Smooth muscle cell (in vitro differentiated cells): ENCODE measurements at regions not wholly inside any gene's neighbourhood (a gene's known extent, or its start where the extent isn't known, plus 50 kb on each side); places are given as distances from the start of the nearest gene placed in this dataset.
"Not testable (repeated sequence)": the region's sequence is repeated elsewhere in the genome, so short reads cannot be mapped to it uniquely, and the experiment has no call there.

Experiments used
- DNase-seq: peaks from one replicate; lab custom pipeline; 2025; ENCODE audit not compliant: unreplicated experiment; lab: John Stamatoyannopoulos, UW
- H2AFZ ChIP-seq: fragments of 200-600 bp; sonication (generic); 2 replicates; pipeline ENCODE4 v1.6.0; 2016; ENCODE audit warnings: antibody characterized with exemption, low read depth, mild to moderate bottlenecking
- H3F3A ChIP-seq: fragments of 200-600 bp; sonication (generic); 2 replicates; pipeline ENCODE4 v1.6.0; 2017; ENCODE audit warnings: antibody characterized with exemption, low read depth
- H3K27ac ChIP-seq: fragments of 200-600 bp; sonication (generic); 2 replicates; pipeline ENCODE4 v1.5.1; 2016; ENCODE audit warnings: low read depth, mild to moderate bottlenecking
- H3K27me3 ChIP-seq: fragments of 200-600 bp; sonication (generic); 2 replicates; pipeline ENCODE4 v1.6.1; 2016; ENCODE audit warnings: low read depth, mild to moderate bottlenecking
- H3K36me3 ChIP-seq: fragments of 200-600 bp; sonication (generic); 2 replicates; pipeline ENCODE4 v1.5.1; 2016; ENCODE audit warnings: low read depth
- H3K4me1 ChIP-seq: fragments of 200-600 bp; sonication (generic); 2 replicates; pipeline ENCODE4 v1.5.1; 2016; ENCODE audit warnings: low read depth
- H3K4me2 ChIP-seq: fragments of 200-600 bp; sonication (generic); 2 replicates; pipeline ENCODE4 v1.6.0; 2016; ENCODE audit warnings: mild to moderate bottlenecking
- H3K4me3 ChIP-seq: fragments of 200-600 bp; sonication (generic); 2 replicates; pipeline ENCODE4 v1.5.1; 2016; ENCODE audit warnings: mild to moderate bottlenecking
- H3K79me2 ChIP-seq: fragments of 200-600 bp; sonication (generic); 2 replicates; pipeline ENCODE4 v1.6.0; 2016; ENCODE audit warnings: low read depth, mild to moderate bottlenecking
- H3K9ac ChIP-seq: fragments of 200-600 bp; sonication (generic); 2 replicates; pipeline ENCODE4 v1.6.0; 2016; ENCODE audit warnings: low read depth
- H3K9me3 ChIP-seq: fragments of 200-600 bp; sonication (generic); replicated peaks from 2 replicates; pipeline ENCODE4 v1.5.1; 2016; ENCODE audit warnings: low read depth
- H4K20me1 ChIP-seq: fragments of 200-600 bp; sonication (generic); 2 replicates; pipeline ENCODE4 v1.6.0; 2016; ENCODE audit warnings: low read depth
- CTCF ChIP-seq: fragments of 200-600 bp; sonication (generic); IDR thresholded peaks from 2 replicates; pipeline ENCODE4 v1.5.1; 2017; ENCODE audit warnings: borderline replicate concordance, mild to moderate bottlenecking, antibody characterized with exemption; ENCODE audit not compliant: insufficient read depth, poor library complexity, severe bottlenecking
- WGBS: methylation state at CpG from one replicate; pipeline ENCODE4 v1.1.7; 2016; ENCODE audit warnings: low lambda C conversion rate; 5-methylcytosine and 5-hydroxymethylcytosine counted together

- no peaks in the 10 kb centered on the region for H3K27me3 ChIP-seq
- no peak for TF ChIP-seq CTCF
- H3F3A ChIP-seq = no peaks in the 10 kb centered on the region
- H4K20me1 ChIP-seq = no peaks in the 10 kb centered on the region
- no peaks in the 10 kb centered on the region for H3K9me3 ChIP-seq
- no peaks in the 10 kb centered on the region for H3K4me1 ChIP-seq
- H3K79me2 ChIP-seq = no peaks in the 10 kb centered on the region
- WGBS = 90% methylated on average over 2 of the region's 2 CpGs
- H3K27ac ChIP-seq = no peak overlapping the region
- DNase-seq = no peak
- H3K4me2 ChIP-seq = no peak overlapping the region
- H2AFZ ChIP-seq = no peak overlapping the region
- no peaks in the 10 kb centered on the region for H3K36me3 ChIP-seq
- H3K9ac ChIP-seq = no peak overlapping the region
- no peak overlapping the region for H3K4me3 ChIP-seq
Observed at GRCh38 chr1:232351335-232351734, 278.6 kb downstream of the SIPA1L2 start.

GRCh38 chr1:232346844-232347243 lies 283.1 kb downstream of the SIPA1L2 start:
- Histone ChIP-seq H3K9me3 (no peaks in the 10 kb centered on the region), H3K27me3 (no peaks in the 10 kb centered on the region), H2AFZ (no peak overlapping the region), H3K9ac (no peak overlapping the region), H3K79me2 (no peaks in the 10 kb centered on the region), H3K4me1 (no peaks in the 10 kb centered on the region), H3K4me2 (no peak overlapping the region), H4K20me1 (no peaks in the 10 kb centered on the region), H3K4me3 (no peak overlapping the region), H3K27ac (no peak overlapping the region), H3F3A (no peaks in the 10 kb centered on the region), H3K36me3 (no peaks in the 10 kb centered on the region)
- WGBS = 100% methylated on average over 1 of the region's 1 CpG
- DNase-seq = no peak
- TF ChIP-seq CTCF = no peak

- WGBS = 81% methylated on average over 4 of the region's 4 CpGs
- Histone ChIP-seq H3K4me2 (no peak overlapping the region), H3K9ac (no peak overlapping the region), H3K79me2 (no peaks in the 10 kb centered on the region), H3K4me1 (no peaks in the 10 kb centered on the region), H3K27ac (no peak overlapping the region), H3F3A (no peaks in the 10 kb centered on the region), H3K36me3 (no peaks in the 10 kb centered on the region), H3K4me3 (no peak overlapping the region), H3K9me3 (no peaks in the 10 kb centered on the region), H2AFZ (no peak overlapping the region), H3K27me3 (no peaks in the 10 kb centered on the region), H4K20me1 (no peaks in the 10 kb centered on the region)
- no peak for DNase-seq
- no peak for TF ChIP-seq CTCF
Observed at GRCh38 chr1:232344791-232345399, 285.0 kb downstream of the SIPA1L2 start.

- H2AFZ ChIP-seq, H3K36me3 ChIP-seq, H3K79me2 ChIP-seq, DNase-seq, H3F3A ChIP-seq, H3K27me3 ChIP-seq, H3K4me2 ChIP-seq, H3K27ac ChIP-seq, H3K4me3 ChIP-seq, H3K4me1 ChIP-seq, H4K20me1 ChIP-seq, H3K9me3 ChIP-seq, H3K9ac ChIP-seq: not testable (repeated sequence)
- 83% methylated on average over 2 of the region's 3 CpGs for WGBS
Observed at GRCh38 chr1:232344186-232344585, 285.7 kb downstream of the SIPA1L2 start.
